Superior temporal gyrus (tissue), 1 donor: ENCODE measurements at regions not wholly inside any gene's neighbourhood (a gene's known extent, or its start where the extent isn't known, plus 50 kb on each side); places are given as distances from the start of the nearest gene placed in this dataset.
"Not testable (repeated sequence)": the region's sequence is repeated elsewhere in the genome, so short reads cannot be mapped to it uniquely, and the experiment has no call there.

Source experiments
- DNase-seq: peaks from one replicate; pipeline ENCODE4 v3.0.0-alpha.2; 2016; ENCODE audit errors: extremely low spot score

DNA sequence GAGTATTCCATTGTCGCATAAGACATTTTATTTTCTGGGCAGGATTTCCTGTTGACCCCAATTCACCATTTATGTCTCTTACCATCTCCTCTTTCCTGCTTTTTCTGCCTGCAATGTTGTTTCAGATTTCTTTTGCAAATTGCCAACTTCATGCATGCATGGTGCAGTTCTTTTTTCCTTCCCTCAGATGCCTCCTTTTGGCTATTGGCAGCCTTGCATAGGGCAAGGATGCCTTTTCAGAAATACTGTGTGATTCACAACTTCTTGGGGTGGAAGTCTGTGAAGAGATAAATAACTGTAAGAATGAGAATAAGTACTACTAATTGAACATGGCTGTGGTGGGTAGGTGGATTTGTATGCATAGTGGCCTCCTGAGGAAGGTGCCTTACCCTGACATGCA, 116.7 kb downstream of the SOX4 start:
- DNase-seq, result no peak

DNA sequence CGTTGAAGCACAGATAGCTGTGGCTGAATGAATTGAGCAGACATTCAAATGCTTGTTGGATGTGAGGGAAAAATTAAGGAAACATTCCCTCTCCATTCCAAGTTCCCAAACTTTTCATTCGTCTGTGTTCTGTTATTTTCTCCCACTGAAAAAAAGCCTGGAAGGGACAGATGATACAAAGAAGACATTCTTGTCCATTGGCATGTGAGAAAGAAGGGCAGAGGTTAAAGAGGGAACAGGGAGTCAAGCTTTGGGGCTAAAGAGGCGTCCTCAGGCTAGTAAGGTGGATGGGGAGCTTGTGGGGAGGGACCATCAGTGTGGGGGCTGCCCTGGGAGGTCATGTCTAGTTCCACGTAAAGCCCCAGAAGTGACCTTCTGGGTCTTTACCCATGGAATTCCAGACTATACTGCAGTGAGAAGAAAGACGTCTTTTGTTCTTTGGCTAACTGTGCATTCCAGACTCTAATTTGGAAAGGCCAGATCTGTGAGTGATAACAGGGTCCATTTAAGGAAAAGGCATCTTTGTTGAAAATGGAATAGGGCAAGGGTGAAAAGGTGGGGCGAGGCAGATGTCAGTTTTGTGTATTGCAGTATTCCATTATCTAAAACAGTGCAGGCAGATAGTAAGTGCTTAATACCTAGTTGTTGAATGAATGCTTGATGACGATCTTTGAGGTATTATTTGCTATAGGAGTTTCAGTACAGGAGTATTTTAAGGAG, 117.5 kb downstream of the SOX4 start:
- no peak for DNase-seq

DNA sequence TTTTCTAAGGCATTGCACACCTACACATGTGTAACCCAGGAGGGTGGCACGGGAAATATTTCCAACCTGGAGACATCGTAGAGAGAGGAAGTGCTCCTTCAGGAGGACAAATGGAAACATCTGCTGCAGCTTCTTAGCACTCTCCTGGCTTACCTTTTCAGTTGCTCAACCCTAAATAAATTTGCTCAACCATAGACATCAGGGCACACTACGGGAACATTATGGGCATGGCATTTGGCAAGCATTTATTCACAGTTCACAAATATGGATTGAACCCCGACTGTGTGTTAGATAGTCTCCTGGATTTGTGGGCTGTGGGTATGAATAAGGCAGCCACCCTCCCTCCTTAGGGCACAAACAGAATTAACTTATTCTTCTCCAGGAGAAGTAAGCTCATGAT, 118.7 kb downstream of the SOX4 start:
- DNase-seq, result no peak

DNA sequence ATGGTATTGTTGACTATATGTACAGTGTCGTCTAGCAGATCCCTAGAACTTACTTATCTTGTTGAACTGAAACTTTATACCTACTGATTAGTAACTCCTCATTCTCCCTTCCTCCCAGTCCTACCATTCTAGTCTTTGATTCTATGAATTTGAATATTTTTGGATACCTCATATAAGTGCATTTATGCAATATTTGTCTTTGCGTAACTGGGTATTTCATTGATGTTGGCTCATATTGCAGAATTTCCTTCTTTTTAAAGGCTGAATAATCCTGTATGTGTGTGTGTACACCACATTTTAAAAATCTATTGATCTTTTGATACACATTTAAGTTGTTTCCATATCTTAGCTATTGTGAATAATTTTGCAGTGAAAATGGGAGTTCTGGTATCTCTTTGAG, 119.9 kb downstream of the SOX4 start:
- no peak for DNase-seq

DNA sequence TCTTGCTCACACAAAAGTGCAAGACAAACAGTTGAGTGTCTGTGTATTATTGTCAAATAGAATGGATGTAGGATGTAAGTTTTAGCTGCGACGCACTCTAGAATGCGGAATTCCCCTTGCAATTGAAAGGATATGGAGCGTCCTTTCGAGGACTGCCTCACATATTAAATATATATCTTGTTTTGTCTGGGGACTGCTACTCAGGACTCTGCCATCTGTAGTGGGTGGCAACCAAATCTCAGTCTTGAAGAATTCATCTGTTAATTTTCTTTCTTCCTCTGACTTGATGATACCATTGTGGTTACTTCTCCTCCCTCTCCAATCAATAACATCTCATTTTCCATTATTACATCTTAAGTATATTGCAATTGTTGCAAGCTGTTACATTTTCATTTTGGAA, 121.6 kb downstream of the SOX4 start:
- no peak for DNase-seq

DNA sequence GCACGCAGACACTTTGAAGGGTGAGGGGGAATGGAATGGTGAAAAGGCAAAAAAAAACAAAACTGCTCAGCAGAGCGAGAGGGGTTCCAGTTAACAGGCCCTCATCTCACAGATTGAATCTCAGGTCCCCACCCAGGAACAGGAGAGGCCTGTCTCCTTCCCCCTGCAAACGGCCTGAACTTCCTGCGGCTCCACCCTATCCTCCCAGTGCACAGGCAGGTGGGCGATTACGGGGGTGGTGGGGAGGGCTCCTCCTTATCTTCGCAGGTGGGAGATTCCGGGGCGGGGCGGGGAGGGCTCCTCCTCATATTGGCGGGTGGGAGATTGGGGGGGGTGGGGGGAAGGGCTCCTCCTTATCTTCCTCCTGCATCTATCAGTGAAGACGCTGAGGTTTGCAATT, 129.0 kb downstream of the SOX4 start:
- DNase-seq, result no peak

DNA sequence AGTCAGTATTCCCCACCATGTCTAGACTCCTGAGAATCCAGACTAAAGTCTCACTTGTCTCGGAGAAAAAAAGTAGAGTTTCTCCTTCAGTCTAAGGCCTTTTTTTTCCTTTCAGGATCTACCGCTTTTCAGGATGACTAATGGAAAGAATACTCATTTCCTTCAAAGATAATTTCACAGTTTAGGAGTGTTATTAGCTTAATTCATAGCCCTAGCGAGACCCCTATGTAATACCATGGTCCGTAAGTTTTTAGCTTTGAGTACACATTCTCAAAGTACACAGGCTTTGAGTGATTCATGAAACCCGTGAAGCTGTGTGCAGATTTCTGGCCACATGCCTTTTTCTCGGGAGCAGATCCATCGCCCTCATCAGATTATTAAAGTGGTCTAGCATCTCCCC, 133.1 kb downstream of the SOX4 start:
- no peak for DNase-seq

DNA sequence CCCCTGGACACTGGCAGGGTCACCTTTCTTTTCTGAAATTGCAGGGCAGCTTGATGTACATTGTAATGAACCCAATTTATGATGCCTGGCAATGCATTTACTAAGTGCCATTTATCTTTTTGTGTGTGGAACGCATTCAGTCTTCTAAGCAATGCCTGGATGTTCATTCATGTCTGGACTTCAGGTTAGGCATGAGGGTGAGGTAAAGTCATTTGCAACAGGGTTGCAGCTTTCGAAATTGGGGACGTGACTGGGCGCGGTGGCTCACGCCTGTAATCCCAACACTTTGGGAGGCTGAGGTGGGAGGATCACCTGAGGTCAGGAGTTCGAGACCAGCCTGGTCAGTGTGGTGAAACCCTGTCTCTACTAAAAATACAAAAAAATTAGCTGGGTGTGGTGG, 134.6 kb downstream of the SOX4 start:
- DNase-seq, result no peak

DNA sequence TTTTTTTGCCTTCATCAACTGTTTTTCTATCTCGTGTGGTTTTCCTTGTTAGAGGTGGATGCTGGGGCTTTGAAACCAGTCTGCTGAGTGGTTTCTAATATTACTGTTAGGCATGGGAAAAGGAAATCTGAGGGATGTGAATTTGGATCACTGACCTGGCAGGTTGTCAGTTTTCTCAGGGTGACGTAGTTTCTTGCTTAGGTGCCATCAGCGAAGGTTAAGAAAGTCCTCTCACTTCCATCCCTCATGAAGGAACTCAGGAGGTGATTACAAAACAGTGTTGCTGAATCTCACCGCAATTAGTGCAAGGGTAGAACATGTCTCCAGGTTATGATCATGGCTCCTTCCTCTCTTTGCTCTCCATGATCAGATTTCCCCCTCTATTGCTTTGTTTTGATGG, 135.9 kb downstream of the SOX4 start:
- no peak for DNase-seq

DNA sequence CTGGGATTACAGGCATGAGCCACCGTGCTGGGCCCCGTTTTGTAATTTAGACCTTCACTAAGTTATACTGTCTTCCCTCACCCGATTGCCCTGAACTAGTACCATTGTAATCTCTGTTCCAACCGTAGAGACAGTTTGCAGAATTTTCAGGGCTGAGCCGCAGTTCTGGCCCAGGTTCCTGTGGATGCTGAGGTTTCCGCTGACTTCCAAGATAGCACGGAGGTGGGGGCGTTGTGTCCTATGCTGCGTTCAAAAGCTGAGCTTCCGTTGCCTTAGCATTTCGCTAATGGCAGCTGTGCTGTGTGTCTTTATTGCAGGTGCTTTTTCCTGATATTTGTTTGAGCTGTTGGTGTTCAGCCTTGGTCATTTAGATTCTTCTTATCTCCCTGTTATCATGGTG, 137.0 kb downstream of the SOX4 start:
- no peak for DNase-seq

DNA sequence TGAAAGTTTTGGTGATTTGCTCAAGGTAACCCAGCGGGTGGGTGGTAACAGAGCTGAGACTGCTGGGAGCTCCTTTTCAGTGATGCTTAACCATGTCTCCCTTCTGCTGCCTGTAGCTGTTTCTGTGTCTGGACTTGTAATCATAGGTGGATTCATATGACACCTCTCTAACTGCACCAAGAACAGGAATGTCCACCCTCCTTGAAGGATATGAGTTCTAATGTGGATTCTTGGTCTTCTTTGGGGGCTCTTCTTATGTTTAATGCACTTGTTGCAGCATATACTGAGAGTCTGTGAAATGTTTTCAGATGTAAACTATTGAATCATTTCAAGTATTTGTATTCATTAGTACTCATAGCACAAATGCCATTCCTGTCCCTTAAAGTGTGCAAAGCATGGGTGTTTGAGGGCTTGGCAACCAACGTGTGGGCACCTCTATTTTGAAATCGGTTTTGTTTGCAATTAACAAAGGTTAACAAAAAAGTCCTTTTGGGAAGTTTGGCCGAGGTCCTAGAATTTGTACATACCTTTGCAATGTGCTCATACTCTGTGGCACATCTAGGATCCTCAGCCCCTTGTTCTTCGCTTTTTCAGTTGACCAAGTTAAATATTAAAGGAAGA, 138.0 kb downstream of the SOX4 start:
- no peak for DNase-seq

DNA sequence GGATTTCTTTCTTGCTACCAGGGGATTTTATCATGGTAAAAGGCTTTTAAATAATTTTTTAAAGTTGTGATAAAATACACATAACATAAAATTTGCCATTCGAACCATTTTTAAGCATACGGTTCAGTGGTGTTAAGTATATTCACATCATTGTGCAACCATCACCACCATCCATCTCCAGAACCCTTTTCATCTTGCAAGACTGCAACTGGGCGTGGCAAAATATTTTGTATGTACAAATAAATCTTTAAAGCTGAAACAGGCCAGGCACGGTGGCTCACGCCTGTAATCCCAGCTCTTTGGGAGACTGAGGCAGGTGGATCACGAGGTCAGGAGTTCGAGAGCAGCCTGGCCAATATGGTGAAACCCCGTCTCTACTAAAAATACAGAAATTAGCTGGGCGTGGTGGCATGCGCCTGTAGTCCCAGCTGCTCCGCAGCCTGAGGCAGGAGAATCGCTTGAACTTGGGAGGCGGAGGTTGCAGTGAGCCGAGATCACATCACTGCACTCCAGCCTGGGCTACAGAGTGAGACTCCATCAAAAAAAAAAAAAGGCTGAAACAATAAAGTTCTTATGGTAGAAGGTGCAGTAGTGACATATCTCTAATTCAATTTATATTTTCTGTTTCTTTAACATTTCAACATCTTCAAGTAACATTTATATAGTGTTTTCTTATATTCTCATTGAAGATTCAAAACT, 138.6 kb downstream of the SOX4 start:
- DNase-seq, result not testable (repeated sequence)

DNA sequence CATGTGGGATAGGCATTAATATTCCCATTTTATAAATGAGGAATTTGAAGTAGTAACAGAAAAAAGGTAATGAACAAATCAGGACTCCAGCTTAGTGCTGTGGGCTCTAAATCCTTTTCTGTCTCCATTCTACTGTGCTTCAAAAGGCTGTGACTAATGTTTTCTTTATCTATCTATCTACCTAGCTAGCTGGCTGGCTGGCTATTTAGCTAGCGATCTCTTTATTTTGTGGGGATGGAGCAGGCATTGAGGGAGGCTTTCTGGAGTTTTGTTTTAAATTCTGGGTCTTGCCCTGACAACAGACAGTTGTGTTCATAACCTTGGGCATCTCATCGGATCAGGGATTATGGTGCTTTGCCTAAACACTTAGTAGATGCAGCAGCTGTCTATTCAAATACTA, 139.2 kb downstream of the SOX4 start:
- DNase-seq, result no peak

DNA sequence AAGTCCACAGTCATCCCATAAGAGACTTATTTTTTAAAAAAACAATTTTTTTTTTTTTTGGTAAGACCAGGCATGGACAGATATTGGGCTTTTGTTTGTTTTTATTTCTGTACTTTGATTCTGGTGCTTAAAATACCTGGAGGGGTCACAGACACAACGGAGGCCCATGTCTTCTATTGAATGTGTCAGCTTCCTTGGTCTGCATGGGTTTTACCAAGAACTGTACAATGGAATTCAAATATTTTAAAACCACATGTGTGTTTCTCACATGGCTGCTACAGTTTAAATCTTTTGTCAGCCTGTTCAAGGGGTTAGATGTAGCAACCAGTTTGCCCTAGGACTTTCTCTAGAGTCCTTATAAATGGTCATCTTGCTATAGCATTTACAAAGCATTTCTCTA, 139.8 kb downstream of the SOX4 start:
- no peak for DNase-seq

DNA sequence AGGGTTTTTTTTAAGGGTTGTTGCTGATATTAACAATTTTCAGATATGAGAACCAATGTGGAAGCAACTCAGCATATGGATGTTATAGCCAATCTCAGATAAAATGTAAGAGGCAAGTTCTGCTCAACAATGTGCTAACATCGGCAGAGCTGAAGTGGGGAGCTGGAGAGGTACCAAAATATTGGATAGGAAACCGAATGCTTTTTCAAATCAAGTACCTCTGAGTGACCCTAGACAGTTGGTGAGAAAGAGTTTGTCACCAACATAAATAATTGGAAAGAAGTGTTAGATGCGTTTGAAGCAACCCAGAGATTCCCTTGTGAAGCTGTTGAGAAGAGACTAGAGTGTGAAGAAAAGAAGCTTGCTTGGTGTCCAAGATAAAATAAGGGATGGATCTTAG, 140.7 kb downstream of the SOX4 start:
- no peak for DNase-seq

DNA sequence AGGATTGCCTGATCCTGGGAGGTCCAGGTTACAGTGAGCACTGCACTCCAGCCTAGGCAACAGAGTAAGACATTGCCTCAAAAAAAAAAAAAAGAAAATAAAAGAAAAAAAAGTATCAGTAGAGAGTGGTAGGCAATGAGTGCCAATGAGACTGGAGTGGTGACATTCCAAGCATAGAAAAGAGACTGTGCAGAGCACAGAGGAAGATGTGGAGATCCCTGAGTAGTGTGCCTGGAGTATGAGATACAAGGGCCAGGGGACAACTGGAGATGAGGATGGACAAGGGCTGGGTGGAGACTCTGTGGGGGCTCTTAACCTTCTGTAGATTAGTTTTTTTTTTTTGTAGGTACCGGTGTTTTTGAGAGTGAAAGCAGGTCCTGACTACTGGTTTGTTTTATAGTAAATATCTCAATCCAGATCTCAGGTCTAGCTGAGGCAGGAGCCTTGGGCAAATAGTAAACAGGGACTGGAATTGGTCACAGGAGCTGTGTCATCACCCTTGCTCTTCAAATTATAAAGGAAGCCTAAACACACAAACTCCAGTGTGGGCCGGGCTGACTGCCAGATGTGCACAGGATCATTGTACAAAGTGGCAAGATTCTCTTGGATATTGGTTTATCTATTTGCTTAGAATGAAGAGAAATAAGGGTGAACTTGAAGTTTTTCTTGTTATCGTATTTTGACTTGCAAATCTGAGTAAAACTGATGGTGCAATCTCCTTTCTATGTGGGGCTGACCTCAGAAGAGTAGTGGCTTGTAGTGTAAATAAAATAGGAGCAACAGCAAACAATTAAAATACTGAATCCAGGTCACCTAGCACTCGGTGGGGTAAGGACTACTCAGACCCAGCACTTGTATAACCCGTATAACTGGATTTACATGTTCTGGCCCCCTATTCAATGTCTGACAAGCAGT, 144.9 kb downstream of the SOX4 start:
- DNase-seq, result no peak

DNA sequence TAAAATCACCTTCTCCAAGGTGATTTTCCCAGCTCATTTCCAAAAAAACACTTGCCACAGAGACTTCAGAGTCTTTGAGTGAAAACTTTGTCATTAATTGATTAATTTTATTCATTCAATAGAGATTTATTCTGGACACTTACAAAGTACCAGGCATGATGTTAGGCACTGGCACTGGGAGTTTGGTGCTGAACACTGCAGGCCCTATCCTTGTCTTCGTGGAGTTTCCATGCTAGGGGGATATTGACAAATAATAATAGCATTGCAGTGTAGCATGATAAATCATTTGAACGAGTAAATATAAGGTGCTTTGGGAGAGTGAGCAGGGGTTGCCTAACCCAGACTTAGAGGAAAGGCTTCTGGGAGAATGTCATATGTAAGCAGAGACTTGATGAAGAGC, 145.7 kb downstream of the SOX4 start:
- no peak for DNase-seq

DNA sequence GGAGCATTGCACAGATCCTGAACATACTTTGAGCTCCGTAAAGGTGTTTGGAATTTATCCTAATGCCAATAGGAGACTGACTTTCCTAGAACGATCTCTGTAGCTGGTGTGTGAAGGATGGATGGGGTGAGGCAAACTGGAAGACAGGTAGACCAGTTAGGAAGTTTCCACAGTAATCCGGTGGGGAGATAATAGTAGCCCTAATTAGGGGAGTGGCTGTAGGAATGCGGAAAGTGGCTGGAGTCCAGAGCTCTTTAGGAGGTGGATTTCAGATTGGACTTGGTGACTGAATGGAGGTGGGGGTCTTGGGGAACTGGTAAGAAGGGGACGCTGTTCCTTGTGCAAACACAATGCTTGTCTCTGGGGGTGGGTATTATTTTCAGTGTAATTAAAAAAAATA, 146.3 kb downstream of the SOX4 start:
- DNase-seq, result no peak

DNA sequence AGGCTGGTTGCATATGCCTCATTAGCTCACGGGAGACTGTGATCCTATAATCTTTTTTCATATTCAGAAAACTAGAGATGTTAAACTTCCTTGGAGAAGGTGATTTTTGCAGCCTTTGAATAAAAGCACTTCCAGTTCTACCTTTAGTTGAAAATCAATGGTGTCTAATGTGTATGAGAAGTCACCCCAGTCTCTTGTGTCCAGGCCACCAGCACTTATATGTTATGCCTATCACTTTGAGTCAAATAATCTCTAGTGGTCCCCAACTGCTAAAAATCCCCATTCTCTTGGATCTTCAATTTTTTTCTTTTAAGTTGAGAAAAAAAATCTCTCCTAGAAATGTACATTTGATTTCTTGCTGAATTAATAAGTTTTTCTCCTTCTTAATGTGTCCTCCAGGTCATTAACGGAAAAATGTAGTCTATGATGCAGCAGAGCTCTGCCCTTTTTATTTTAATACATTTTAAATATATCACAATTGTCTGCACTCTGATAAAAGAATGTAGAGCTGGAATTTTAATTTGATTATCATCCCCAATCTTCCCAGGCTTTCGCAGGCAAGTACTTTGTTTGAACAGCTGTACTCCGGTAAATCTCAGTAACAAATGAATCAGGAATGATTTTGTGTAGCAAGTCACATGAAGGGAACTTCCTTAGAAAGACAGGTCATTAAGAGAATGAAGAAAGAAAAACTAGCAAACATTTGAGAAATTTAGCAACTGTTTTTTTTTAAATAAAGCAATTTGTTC, 147.0 kb downstream of the SOX4 start:
- DNase-seq, result no peak

DNA sequence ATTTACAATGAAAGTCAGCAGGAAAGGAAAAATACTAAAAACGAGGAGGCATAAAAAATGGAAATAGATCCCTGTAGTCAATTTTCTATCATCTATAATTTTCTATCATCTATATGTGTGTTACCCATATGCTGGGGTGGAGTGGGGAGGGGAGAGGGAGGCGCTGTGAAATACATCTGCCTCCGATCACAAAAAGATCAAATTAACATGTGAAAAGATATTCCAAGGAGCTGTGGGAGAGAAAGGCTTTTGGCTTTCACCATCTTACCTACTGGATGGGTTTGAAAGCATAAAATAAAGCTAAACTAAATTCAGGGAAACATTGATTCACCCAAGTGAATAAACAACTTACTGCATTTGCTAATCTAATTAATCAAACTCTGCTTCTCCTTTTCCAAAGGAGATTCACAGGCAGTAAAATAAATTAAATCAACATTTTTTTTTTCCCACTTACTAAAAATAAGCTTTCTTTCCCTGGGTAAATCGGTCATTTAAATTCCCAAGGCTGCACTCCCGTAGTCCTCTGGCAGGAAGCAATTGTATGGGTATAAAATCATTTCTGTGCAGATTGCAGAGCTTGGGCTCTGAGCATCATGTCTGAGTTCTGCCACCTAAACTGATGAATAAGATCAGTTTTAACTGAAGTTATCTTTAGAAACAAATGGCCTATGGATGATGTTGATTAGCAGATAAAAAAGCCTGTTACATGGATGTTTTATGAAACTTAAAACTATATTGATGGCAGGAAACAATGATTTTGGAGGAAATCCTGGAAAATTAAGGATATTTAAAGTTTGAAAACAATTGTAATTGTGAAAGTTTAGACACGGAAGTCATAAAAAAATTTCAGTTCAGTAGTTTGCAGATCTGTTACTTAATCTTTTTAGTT, 147.9 kb downstream of the SOX4 start:
- DNase-seq, result no peak
